ENCODE measurements at regions not wholly inside any gene's neighbourhood (a gene's known extent, or its start where the extent isn't known, plus 50 kb on each side); places are given as distances from the start of the nearest gene placed in this dataset.

DNA sequence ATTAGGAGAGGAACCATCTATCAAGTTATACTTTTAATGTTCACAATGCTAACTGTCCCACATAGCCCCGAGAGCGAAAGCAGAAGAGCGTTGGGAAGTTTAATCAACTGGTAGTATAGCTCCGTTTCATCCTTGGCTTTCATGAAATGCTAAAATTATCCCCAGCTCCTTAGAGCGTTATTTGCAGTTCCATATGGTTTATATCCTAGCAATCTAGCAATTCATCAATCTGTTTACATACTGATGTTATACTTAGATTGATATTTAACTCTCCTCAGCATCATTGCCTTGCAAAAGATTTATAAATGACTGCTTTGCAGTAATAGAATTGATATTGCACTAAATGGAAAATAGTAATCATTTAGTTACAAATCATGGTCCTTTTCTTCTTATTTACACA, 419.8 kb downstream of the COG6 start:
- TF ChIP-seq CTCF (conservative IDR thresholded peaks at IDR 0.05; ENCODE audit: low read length) (no peak), EZH2phosphoT487 (IDR thresholded peaks at IDR 0.05; ENCODE audit: borderline replicate concordance, low read depth, low read length) (no peak)
